EH (cell line): ENCODE measurements at regions not wholly inside any gene's neighbourhood (a gene's known extent, or its start where the extent isn't known, plus 50 kb on each side); places are given as distances from the start of the nearest gene placed in this dataset.

Experiments
- DNase-seq: peaks from one replicate; pipeline ENCODE4 v3.0.0-alpha.2; 2015; ENCODE audit warnings: low read depth

GRCh38 chr6:21381331-21381963 is 212.1 kb upstream of the SOX4 start:
- no peak for DNase-seq

GRCh38 chr6:21382821-21383449 is 210.6 kb upstream of the SOX4 start:
- DNase-seq, result no peak

DNA sequence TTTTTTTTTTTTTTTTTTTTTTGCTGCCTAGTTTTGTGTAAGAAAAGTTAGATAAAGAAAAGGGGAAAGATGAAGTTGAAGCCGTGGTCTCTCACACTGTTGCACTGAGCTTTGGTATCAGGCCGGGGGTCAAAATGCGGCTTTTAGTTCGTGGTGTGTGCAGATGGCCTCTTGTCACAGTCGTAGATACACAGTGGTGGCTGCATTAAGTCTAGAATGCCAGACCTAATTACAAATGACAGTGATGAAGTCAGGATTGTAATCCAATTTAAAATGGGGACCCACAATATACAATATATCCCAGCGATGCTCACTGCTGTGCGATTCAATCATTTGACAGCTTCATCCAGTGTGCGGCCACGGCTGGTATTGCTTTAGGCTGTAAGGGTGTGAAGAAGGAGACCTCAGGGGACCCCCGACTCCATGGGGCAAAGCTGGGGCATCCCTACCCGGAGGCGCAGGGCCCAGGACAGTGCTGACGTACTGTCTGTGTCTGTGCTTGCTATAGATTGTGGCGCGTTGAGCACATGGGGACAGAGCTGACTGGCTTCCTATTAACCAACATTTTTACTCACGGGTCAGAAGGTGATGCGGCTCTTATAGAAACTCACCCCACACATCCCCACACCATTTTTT is 210.0 kb upstream of the SOX4 start:
- DNase-seq, result no peak

GRCh38 chr6:21384216-21384615 is 209.3 kb upstream of the SOX4 start:
- no peak for DNase-seq

- DNase-seq, result no peak
Measured at GRCh38 chr6:21386744-21387143, 206.8 kb upstream of the SOX4 start.

DNA sequence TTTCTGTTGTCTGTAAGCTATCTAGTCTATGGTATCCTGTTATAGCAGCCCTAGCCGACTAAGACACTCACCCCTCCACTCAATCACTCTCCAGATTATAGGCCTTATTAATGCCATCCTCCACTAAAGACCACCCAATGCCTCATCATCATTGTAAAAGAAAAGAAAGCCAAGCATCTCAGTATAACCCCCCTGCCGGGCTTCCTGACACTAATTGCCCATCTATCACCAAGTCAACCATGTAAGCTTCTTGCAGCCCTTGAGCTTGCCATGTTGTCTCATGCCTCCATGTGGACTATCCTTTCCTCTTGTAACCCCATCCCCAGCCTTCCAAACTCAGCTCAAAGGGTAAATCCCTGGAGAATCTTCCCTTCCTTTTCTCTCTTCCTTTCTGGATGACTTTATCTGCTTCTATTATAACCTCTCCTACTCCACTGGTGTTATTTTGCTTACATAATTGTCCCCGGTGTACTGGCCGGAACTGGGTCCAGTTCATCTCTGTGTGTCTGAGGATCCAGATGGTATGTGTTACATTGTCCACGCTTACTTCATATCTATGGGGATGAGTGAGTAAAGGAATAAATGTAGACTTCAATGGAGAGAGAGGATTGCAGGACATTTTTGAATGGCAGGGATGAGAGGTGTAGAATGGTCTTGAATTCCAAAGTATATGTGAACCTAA is 202.9 kb upstream of the SOX4 start:
- DNase-seq, result no peak

DNA sequence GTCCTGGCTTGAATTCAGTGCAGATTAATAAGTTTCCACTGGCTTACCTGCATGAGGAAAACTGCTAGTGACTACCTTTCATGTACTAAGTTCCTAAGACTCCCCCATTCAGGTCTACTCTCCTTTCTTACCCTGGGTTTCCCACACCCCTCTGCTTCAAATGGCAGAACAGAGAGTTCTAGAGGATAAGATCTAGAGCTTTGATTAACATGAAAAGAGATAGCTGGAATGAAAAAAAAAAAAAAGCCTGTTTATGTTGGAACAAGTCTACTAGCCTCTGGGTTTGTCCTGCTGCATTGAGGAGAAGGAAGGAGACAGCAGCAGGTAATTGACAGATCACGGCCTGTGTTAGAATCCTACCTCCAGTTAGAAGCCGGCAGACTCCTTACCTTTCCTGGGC is 201.4 kb upstream of the SOX4 start:
- DNase-seq, result no peak

DNA sequence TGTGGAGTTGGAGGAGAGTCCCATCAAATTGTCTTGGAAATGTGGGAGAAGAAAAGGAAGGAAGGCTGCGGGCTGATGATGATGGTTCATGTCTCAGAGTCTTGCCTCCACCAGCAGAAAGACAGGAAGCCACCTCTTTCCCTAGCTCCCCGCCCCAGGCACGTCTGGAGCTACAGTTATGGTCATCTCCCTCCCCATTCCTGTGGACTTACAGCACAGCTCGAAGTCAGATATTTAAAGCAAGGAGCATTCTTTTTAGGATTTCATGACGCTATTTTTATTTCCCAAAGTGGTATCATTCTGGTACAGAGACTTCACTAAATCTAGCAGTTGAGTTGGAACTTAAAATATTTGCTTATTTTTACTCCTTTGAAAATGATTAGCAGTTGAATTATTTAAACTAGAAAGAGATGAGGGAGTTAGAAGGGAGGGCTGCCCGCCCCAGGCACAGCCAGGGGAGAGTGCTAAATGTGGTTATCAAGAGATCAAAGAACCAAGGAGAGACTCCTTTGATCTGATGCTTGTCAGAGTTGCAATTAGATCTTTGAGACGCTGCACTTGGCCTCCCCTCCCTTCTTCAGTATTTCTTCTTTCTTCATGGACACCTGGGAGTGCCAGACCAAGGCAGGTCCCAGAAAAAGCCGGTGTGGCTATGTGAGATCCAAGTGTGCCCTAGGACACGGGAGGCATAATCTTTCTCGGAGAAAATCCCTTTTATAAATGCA is 199.9 kb upstream of the SOX4 start:
- DNase-seq, result peak; percentile 34

GRCh38 chr6:21395121-21395520 is 198.4 kb upstream of the SOX4 start:
- DNase-seq, result no peak

- DNase-seq, result peak; percentile 56
Measured at GRCh38 chr6:21396313-21396712, 197.2 kb upstream of the SOX4 start.

DNA sequence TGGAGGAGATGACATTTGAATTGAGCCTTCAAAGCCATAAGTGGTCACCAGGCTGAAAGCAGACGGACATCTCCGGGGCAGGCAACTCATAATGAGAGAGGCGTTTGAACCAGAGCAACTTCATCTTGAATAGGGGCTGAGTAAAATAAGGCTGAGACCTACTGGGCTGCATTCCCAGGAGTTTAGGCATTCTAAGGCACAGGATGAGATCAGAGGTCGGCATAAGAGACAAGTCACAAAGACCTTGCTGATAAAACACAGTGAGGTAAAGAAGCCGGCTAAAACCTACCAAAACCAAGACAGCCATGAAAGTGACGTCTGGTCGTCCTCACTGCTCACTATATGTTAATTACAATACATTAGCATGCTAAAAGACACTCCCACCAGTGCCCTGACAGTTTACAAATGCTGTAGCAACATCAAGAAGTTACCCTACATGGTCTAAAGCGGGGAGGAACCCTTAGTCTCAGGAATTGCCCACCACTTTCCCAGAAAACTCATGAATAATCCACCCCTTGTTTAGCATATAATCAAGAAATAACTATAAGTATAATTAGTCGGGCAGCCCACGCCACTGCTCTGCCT is 194.7 kb upstream of the SOX4 start:
- DNase-seq, result no peak

DNA sequence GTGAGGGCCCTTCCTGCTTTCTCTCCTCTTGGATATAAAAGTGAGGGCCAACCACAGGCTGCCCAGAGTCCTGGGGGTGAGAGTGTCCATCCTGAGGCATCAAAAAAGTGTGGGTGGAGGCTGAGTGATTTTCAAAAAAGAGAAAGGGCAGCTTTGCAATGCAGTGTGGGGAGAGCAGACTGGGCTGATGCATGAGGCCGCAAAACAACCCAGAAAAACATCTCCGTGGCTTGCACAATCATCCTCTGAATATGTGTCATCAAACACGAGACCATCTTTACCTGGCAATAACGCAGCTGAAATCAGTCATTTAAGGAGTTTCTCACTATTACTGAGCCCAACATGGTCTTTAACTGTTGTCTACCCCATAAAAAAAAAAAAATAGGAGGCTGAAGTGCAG is 191.2 kb upstream of the SOX4 start:
- peak; percentile 11 for DNase-seq

DNA sequence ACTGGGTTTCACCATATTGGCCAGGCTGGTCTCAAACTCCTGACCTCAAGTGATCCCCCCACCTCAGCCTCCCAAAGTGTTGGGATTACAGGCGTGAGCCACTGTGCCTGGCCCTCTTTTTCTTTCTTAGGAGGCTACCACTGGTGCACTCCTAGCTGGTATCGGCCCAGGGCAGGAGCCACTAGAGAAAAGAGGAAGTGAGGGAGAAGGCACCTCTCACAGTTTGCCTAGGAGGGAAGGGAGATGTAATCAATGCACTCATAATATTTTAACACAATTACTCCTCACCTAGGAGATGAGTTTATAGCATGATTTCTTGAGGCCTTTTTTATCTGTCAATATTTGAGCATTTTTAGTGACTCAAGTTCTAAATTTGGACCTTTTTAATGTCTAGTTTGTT is 189.0 kb upstream of the SOX4 start:
- no peak for DNase-seq

- no peak for DNase-seq
Measured at GRCh38 chr6:21406316-21406715, 187.2 kb upstream of the SOX4 start.

DNA sequence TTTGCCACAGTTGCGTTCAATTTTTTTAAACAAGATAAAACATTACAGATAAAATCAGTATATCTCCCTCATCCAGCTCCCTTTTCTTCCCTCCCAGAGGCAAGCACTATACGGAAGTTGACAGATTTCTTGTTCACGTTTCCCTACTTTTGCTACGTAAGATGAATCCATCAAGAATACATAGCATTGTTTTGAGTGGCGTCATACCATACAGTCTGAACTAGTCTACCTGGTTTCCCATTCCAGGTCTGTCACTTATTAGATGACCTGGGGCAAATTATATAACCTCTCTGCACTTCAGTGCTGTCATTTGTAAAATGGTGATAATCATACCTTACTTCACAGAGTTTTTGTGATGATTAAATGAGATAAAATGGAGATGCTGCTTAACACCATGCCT is 184.3 kb upstream of the SOX4 start:
- DNase-seq, result no peak

DNA sequence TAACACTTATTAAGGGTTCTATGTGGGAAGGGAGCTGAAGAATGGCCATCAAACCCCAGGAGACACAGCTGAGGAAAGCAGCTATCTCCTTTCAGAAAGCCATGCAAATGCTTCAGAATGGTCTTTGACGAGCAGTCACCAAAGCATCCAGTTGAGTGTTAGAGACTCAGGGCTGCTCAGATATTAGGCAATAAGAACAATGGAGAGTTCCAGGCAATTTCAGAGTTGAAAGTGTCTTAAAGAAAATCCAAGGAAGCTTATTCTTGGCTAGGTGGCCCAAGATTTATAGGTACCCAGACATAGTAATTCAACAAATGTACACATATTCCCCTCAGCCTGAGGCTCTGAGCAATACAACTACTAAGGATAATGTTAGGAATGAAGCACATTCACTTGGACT is 180.1 kb upstream of the SOX4 start:
- no peak for DNase-seq

DNA sequence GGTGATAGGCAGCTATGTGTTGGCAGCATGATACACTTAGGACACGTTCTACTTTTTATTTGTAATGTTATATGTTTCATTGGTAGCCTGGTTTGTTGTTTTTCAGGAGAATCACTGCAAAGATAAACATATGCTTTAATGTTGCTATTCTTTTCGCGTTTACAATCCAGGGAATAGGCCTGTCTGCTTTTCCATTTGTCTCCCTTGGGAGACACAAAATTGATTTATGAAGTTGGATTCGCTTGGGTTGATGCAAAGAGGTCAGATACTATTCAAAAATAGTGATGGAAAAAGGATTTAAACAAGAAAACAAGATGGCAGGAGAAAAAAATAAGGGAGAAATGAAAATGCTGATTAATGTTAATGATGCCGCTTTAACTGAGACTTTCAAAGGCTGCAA is 179.5 kb upstream of the SOX4 start:
- DNase-seq, result no peak

DNA sequence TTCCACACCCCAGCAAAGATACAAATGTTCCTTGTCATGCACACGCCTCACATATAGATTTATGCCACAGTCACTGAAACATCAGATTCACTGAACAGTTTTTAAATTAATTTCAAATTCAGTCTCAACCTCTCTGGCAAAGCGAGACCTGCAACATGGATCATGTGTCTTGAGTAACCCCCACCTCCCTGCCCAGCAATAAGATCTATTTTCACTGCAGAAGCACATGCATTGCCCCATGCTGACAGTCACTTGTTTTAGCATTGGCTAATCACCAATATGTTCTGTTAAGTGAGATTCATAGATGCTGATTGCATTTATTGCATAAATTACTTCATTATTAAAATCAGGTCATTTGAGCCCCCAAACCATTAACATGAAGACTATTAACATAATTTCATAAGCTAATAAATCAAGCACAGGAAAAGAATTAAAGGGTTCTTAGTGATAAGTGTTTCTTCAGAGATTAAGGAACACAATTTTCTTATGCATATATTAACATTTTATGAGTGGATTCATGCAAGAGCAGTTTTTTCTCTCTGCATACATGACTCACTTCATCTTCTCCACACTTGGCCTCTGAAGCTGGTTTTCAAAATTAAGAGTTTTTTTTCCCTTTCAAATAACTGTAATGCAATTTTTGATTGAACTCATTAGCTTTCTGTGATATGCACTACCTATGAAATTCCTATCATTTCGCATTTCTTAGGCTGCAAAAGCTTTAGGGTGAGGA is 173.2 kb upstream of the SOX4 start:
- no peak for DNase-seq

DNA sequence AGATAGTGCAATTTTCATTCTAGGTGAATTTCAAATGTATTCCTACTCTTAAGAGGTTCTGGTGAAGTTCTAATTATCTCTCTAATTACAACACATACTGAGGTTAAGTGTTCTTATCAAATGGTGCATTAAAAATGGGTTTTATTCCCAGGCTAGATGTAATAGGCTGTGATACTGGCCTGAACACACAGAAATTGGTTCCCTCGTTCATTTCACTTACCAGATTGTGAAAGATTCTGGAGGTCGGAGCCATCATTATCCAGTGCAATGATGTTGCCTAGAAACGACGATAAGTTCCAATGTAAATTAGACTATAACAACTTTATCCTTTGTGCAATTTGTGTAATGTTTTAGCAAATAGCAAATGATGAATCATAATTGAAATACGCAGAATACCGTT is 172.6 kb upstream of the SOX4 start:
- DNase-seq, result no peak

GRCh38 chr6:21423106-21423854 is 170.3 kb upstream of the SOX4 start:
- no peak for DNase-seq
